ENCODE measurements at regions not wholly inside any gene's neighbourhood (a gene's known extent, or its start where the extent isn't known, plus 50 kb on each side); places are given as distances from the start of the nearest gene placed in this dataset.

GRCh38 chr15:70447521-70447920 is 315.8 kb downstream of the UACA start:
- no peak for FAIRE-seq

More at GRCh38 chr15:70447521-70447920, 315.8 kb downstream of the UACA start:
- H3K4me1 ChIP-seq (ENCODE audit: control insufficient read depth, insufficient read depth, low read length) = no peaks in the 10 kb centered on the region; the same call in 1 of the 2 replicates
- no peak overlapping the region for H2AFZ ChIP-seq (ENCODE audit: control insufficient read depth, low read depth, low read length)
- no TSS peak for BruUV-seq (replicated peaks)
- SMC1A ChIA-PET (ENCODE audit: uncharacterized antibody, unreplicated experiment) = no interaction called here
- DNase-seq (ENCODE audit: low read depth, low spot score) (no peak), ATAC-seq (no peak)
- CTCF ChIA-PET = no interaction called here
- no peak overlapping the region for H3K27ac ChIP-seq (ENCODE audit: control insufficient read depth, insufficient read depth)
- H3K4me3 ChIP-seq = no peak overlapping the region
- H3K36me3 ChIP-seq (ENCODE audit: control insufficient read depth in 2 of 2, insufficient read depth in 2 of 2, low read length in 1 of 2) = no peaks in the 10 kb centered on the region
- RAD21 ChIA-PET (ENCODE audit: unreplicated experiment) = no interaction called here
- TF ChIP-seq E4F1 (IDR thresholded peaks at IDR 0.05; ENCODE audit: borderline replicate concordance, partially characterized antibody) = no peak
- TF ChIP-seq PML (IDR thresholded peaks at IDR 0.05; ENCODE audit: low read length) = no peak
- no peak for TF ChIP-seq FOS (IDR thresholded peaks at IDR 0.05; ENCODE audit: borderline replicate concordance, extremely low read depth, insufficient read length)
- TF ChIP-seq ASH2L (IDR thresholded peaks at IDR 0.05; ENCODE audit: borderline replicate concordance, low read depth) = no peak
- TF ChIP-seq ZSCAN29 (IDR thresholded peaks at IDR 0.05) = no peak
- TF ChIP-seq SIX5 (IDR thresholded peaks at IDR 0.05; ENCODE audit: low read depth, low read length, severe bottlenecking) = no peak
- TF ChIP-seq SMAD1 (IDR thresholded peaks at IDR 0.05; ENCODE audit: low read depth, partially characterized antibody) = no peak
- TF ChIP-seq SRF (IDR thresholded peaks at IDR 0.05; ENCODE audit: low read depth in 2 of 2, low read length in 2 of 2) = no peak
- no peak for TF ChIP-seq MYC (IDR thresholded peaks at IDR 0.05; ENCODE audit: insufficient read depth, insufficient read length, insufficient replicate concordance, low read length, severe bottlenecking)
- no peak for TF ChIP-seq IRF4 (IDR thresholded peaks at IDR 0.05; ENCODE audit: low read depth, low read length)
- TF ChIP-seq CBFB (IDR thresholded peaks at IDR 0.05; ENCODE audit: low read depth) = no peak
- no peak for TF ChIP-seq ZNF217 (IDR thresholded peaks at IDR 0.05)
- TF ChIP-seq RFX5 (IDR thresholded peaks at IDR 0.05; ENCODE audit: low read depth, low read length) = no peak
- TF ChIP-seq NFYB (IDR thresholded peaks at IDR 0.05; ENCODE audit: insufficient read depth, low read depth, low read length) = no peak
- no peak for TF ChIP-seq NFIC (IDR thresholded peaks at IDR 0.05; ENCODE audit: low read depth, low read length)
- no peak for TF ChIP-seq SIN3A (IDR thresholded peaks at IDR 0.05; ENCODE audit: low read depth, low read length)
- TF ChIP-seq JUND (IDR thresholded peaks at IDR 0.05; ENCODE audit: low read depth, low read length) = no peak
- TF ChIP-seq NR2C1 (IDR thresholded peaks at IDR 0.05) = no peak
- no peak for TF ChIP-seq NFXL1 (IDR thresholded peaks at IDR 0.05; ENCODE audit: borderline replicate concordance)
- no peak overlapping the region for H3K9ac ChIP-seq (ENCODE audit: control insufficient read depth, insufficient read depth, low read length)
- no peaks in the 10 kb centered on the region for H3K9me3 ChIP-seq (replicated peaks; ENCODE audit: control insufficient read depth, insufficient read depth, low read length)
- POLR2A ChIA-PET = interaction anchor here (0.6 kb wide), 1 partner anchor 564 kb away, joined by 3 read pairs; no protein-coding TSS in a partner anchor
- intact Hi-C loops (cut with micrococcal nuclease; ENCODE audit: unreplicated experiment) (no loop called here), in situ Hi-C loops (cut with MboI) (no loop called here)
- H3K4me2 ChIP-seq (ENCODE audit: control insufficient read depth, insufficient read depth) = no peak overlapping the region
- 50% methylated on average over 2 of the region's 2 CpGs for WGBS (ENCODE audit: insufficient coverage, insufficient replicate concordance, low lambda C conversion rate, missing lambda C conversion rate)
- no peaks in the 10 kb centered on the region for H3K79me2 ChIP-seq (ENCODE audit: control insufficient read depth, insufficient read depth, low read length)
- peaks cover 10 to 20% of the 10 kb centered on the region in 2 experiments for H3K27me3 ChIP-seq (replicated peaks in 1 of 2; ENCODE audit: control insufficient read depth in 2 of 2, insufficient read depth in 2 of 2, low read length in 1 of 2)
- H4K20me1 ChIP-seq (ENCODE audit: control insufficient read depth, insufficient read depth) = no peaks in the 10 kb centered on the region
